Muscle of arm (tissue), 1 donor: ENCODE measurements at regions not wholly inside any gene's neighbourhood (a gene's known extent, or its start where the extent isn't known, plus 50 kb on each side); places are given as distances from the start of the nearest gene placed in this dataset.
A peak's percentile ranks its signal among the peaks of the same experiment; 100 is the strongest.

Source experiments
- DNase-seq: peaks from one replicate; pipeline ENCODE4 v3.0.0-alpha.2; 2013

DNA sequence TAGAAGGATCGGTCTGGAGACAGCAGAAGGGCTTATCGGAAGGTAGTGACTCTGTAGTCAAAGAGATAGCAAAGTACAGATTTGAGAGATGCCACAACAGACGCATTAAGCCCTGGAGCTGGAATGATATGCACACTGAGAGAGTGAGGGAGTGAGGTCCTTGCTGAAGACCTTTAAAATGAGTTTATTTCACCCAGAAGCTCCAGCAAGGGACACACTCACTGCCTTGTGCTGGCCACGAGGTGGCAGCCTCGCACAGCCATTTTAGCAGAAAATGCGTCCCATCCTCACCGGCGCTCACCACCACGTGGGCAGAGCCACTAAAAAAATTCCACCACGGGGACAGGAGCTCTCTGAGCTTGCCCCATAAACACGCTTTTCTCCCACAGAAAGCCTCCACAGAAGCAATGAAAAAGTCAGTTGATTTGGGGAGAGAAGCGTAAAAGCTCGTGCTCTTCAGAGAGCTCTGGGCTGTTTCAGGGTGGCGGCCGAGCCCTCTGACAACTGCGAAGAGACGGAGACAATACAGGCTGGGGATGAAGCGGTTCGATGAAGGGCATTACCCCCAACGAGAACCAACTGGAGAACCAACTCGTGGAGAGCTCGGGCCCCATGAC lies 163.0 kb upstream of the KLF14 start:
- peak; percentile 76 for DNase-seq

DNA sequence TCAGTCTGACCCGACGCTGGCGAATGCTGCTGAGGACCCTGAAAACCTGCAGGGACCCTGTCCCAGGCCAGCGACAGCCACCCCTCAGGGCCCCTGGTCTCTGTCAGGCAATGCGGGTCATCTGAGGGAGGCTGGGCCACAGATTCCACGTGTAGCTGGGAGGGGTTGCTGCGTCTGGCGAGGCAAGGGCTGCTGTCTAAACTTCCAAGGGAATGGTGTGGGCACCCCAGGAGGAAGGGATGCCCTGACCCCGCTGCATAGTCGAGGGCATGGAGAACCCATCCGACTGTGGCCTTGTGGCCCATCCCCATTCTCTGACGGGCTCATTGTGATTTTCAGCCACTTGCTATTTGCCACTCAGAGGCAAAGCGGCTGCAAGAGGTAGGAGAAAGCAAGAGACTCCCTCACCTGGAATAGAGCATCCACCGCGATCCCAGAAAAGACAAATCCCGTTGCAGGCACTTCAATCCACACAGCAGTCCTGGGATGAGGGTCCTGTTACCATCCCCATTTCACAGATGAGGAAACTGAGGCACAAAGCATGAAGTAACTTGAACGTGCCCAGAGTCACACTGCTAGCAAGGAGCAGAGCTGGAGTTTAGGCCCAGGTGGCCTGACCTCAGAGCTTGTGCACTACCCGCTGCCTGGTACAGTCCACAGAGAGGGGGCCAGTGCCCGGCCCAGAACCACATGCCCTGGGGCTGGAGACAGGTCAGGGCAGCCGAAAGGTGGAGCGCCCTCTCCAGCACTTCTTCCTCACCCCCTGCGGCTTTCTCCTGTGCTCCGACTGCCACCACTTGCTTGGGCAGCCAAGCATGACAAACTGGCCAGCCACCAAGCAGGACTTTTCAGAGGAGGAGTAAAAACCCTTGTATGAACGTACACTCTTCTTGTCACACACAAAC lies 163.8 kb upstream of the KLF14 start:
- DNase-seq: no peak

DNA sequence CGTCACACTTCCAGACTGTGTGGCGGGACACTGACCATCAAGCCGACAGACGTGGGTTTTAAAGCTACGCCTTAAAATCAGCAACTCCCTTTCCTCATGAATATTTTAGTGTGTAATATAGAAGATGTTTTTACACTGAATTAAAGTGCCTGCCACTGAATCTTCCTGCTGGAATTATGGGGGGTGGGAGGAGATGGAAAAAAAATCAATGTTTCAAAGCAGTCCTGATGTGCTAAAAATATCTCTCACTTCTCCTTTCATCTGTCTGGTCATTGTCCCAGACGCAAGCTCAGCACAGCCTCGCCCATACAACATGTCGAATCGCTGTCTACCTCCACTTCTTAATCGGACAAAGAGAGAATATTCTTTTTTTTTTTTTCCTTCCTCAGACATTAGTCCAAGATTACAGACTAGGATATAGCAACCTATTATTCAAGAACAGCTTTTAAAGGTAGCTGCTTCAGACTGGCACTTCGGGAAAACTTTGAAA lies 165.1 kb upstream of the KLF14 start:
- DNase-seq: no peak

DNA sequence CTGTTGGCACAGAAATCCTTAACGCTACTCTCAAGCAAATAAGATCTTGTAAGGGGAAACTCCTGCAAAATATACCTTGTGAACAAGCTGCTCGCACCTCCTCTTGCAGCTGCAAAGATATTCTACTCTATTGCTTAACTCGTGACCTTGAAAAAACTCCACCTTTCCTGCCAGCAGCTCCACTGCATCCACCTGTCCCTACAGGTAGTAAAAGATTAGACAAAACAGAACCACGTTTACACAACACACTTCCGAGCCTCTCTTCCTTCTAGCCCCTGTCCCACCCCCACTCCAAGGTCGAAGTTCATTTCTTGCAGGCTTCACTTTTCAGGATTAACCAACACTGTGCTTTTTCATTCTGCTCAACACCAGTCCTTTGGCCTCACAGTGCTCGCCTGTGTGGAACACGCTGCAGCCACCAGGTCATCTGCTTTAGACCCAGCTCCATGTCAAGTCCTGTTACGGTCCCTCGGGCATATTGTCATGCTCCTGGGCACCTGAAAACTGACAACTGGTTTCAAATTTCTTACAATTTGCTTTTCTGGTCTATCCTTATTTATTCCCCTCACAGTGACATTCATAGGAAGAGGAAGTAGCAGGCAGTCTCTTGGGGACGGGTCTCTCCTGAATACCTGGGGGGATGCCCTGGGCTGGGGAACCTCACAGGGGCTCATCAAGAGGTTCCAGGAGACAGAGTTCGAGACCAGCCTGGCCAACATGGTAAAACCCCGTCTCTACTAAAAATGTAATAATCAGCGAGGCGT lies 165.8 kb upstream of the KLF14 start:
- no peak for DNase-seq

DNA sequence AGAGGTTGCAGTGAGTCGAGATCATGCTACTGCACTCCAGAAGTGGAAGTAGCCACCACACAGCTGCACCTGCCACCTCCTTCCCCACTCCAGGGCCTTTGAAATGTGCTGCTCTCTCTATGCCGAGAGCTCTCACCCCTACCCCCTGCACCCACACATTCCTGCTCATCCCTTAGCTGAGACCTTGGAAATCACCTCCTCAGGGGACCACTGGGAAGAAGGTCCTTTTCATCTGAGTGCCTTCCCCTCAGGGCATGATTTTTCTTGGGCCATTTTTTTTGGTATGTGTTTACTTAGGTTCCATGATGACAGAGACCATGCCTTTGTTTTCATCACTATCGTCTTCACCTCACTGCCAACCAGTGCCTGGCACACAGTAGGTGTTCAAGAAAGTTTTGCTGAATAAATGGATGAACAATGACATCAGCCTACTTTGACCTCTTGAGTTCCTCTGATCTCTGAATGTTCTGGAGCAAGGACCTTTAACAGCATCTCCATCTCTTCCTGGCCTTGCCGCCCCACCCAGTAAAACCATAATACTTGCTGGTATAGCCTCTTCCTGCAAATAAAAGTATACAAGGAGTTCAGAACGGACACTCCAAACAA lies 166.6 kb upstream of the KLF14 start:
- DNase-seq: no peak

DNA sequence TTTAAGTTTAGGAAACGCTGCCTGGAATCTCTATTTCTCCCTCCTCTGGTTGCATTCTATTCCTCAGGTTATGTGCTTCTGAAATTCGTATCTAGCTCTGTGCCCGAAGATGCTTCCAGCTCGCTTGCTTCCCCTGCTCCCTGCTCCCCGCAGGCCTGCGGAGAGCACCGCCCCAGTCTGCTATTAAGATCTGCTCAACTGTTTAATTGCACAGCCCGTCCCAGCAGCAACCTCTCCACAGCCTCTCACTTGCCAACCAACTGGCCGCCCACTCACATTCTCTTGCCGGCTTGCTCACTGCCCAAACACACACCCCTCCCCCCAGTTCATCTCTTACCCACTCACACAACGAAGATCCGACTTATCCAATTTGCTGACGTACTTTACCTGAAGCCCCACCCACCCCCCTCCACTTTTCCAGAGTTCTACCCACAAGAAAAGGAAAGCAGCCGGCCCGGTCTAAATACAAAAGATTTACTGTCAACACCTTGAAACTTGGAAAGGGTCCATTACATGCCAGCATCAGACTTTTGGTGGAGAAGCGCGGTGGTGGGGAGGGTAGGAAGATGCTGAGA lies 167.3 kb upstream of the KLF14 start:
- DNase-seq: peak; percentile 35

DNA sequence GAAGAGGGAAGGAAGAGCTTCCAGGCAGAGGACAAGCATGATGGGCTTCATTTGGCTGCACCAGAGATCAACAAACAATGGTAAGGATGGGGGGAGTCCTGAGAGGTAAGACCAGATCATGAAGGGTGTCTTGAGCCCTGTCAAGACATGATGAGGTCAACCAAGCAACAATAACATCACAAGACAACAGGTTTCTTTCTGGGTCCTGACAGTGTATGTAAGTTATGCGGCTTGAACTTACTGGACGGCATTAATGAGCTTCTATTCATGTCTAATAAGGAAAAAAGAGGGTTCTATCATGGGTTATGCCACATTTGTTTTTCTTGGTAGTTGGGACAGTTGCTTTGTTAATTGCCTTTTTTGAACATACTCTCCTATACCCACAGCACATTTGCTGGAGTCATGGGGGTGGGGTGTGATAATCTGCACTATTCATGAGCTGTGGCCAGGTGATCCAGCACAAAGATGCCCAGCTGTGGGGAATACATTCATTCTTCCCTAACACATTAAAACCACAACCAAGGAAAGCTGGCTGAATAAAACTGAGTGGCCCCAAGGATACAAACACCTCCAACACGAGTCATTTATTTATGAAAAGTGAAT lies 168.8 kb upstream of the KLF14 start:
- DNase-seq: no peak

DNA sequence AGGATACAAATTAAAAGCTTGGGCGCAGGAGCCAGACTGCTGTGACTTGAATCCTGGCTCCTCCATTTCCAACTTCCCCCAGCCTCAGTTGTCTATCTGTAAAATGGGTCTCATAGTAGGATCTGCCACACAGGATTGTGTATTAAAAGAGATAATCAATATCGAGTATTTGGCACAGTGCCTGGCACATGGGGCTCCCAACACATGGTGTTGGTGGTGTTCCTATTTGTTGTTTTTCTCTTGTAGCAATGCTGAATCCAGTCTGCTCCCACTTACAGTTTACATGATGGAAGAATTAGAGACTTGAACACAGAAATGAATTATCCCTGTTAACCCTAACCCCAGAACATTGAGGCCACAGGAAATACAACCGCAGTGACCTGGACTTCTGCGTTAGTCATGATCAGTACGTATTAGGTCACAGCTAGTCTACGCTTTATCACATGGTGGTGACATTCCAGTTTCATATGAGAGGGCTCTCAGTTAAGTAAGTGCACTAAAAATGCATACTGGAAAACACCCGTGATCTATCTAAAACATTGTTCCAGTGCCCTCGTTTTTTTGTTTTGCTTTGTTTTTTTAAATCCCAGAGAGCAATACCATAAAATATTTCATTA lies 169.5 kb upstream of the KLF14 start:
- no peak for DNase-seq

DNA sequence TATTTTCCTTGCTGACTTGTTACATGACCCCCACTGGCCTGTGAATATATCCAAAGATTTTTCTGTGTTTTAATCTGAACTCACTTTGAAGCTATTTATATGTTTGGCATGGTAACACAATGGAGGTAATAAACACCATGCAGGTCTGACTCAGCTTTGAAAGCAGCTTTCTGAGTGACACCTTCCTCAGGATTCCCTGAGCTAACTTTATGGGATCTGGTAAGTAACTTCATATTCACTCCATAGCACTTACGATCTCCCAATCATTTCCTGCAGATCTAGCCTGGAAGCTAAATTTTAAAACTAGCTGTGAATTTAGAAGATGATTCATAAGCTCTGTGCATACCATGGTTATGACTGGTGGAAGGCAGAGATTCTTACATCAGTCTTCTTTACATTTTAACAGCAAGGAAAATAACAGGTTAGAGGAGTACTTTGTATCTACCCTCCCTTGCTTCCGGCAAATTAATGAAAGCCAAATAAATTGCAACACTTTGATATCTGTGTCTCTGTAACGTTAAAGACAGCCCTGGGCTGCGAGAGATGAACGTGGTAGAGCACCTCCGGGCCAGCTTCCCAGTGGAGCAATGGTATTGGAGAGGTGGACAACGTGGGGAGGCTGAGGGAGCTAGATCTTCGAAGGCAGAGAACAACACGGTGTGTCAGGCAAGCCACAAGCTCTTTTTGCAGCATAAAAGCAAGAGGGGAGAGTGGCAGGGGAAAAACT lies 170.2 kb upstream of the KLF14 start:
- no peak for DNase-seq

DNA sequence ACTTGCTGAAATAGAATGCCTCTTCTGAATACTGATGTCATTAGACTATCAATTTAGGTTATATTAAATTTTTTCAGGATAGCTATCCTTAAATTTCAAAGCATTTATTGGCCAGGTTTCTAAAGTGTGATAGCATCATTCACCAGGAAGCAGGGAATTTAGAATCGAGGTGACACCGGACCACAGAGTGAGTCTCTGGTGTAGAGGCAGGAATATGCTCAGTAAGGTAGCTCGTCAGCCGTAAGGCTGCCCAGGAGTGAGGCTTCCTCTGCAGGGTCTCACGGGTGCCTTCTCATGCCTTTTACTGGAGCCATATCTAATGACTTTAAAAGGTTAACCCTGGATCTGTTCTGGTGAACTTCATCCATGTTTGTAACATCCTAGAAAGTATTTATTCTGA lies 170.8 kb upstream of the KLF14 start:
- DNase-seq: no peak

DNA sequence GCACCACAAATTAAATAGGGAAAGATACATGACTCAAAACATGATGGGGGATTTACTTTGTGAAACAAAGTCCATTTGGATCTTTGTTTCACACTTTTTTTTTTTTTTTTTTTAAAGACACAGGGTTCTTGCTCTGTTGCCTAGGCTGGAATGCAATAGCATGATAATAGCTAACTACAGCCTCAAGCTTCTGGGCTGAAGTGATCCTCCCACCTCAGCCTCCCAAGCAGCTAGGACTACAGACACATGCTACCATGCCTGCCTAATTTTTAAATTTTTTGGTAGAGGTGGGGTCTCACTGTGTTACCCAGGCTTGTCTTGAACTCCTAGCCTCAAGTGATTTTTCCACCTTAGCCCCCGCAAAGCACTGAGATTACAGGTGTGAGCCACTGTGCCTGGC lies 172.6 kb upstream of the KLF14 start:
- DNase-seq: no peak

DNA sequence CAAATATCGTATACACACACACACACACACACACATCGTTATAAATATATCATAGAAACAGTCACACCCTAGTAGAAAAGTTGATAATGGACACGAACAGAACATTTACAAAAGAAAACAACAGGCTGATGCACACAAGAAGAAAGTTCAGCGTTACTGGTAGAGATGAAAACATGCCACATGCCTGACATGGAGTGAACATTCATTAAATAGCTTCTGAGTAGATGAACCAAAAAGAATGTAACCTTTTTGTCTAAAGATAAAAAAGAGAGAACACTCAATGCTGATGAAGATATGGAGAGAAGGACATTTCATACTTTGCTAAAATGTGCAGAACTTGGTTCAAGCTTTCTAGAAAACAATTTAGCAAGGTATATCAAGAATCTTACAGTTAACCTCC lies 173.4 kb upstream of the KLF14 start:
- DNase-seq: no peak

DNA sequence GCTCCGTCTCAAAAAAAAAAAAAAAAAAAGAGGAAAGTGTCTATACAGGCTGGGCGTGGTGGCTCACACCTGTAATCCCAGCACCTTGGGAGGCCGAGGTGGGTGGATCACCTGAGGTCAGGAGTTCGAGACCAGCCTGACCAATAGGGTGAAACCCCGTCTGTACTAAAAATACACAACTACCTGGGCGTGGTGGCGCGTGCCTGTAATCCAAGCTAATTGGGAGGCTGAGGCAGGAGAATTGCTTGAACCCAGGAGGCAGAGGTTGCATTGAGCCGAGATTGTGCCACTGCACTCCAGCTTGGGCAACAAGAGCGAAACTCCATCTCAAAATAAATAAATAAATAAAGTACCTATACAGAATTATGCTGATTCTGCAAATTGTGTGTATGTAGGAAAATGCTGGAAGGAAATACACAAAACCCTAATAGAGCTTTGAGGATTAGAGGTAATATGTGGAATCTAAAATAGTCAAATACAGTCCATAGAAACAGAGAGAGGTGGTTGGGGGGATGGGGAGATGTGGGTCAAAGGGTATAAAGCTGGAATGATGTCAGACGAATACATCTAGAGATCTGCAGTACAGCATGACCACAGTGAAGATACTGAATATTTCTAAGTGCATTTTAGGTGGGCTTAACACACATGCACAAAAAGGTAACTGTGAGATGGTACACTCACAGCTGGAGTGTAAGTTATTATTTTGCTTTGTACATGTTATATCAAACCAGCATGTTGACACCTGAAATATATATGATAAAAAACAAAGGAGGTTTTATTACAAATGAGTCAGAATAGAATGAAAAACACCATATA lies 174.5 kb upstream of the KLF14 start:
- no peak for DNase-seq

DNA sequence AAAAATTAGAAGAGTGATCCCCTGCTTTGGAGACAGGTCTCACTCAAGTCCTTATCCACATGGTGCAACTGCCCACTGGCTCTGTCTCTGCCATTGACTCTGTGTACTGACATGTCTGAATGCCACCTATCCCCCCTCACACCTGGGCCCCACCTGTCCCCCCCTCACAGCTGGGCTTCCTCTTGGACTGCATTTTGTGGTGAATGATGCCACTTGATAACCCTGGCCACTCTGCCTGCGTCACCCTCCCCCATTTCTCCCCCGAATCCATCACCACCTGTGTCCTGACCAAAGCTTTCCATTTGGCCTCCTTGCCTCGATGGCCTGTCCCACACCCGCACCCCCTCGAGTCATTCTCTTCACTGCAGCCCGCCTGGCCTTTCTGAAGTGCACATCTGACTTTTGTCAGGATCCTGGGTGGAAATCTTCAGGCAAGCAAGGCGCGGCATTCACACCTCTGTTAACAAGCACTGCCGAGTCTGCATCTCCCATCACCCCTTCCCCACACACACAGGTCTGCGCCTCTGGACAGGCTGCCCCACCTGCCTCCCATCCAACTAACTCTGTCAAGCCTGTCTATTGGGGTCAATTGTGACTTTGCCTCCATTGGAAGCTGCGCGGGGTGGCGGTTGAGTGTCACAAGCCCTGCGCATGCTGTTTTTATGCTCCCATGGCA lies 175.3 kb upstream of the KLF14 start:
- no peak for DNase-seq

DNA sequence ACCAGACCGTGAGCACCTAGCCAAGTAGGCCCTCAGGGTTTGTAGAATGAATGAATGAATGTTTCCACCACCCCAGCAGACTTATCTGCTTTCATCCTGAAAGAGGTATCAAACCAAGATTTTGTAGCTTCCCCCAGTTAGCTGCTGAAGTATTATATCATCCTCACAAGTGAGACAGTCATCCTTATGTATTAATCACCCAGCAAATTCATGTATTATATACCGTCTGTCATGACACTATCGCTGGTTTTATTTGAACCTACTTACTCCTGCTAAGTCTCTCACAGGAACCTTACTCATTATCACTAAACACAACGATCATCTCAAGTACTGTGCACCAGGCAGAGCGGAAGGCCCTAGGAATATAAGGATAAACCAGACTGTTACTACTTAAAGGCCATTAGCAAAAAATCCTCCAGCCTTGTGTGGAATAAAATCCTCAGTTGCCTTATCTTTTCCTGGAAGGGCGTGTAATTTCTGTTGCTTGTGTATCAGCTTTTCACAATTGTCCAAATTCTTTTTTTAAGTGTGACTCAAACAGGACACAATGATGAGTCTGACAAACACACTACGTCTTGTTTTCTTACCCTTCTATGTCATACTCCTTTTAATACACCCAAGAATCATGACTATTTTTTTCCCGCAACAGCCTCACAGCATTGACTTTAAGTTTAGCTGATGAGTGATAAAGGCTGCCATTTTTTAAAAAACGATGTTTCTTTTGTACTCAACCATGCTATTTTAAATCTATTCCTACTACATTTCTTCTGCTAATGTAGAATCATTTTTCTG lies 176.1 kb upstream of the KLF14 start:
- DNase-seq: no peak

DNA sequence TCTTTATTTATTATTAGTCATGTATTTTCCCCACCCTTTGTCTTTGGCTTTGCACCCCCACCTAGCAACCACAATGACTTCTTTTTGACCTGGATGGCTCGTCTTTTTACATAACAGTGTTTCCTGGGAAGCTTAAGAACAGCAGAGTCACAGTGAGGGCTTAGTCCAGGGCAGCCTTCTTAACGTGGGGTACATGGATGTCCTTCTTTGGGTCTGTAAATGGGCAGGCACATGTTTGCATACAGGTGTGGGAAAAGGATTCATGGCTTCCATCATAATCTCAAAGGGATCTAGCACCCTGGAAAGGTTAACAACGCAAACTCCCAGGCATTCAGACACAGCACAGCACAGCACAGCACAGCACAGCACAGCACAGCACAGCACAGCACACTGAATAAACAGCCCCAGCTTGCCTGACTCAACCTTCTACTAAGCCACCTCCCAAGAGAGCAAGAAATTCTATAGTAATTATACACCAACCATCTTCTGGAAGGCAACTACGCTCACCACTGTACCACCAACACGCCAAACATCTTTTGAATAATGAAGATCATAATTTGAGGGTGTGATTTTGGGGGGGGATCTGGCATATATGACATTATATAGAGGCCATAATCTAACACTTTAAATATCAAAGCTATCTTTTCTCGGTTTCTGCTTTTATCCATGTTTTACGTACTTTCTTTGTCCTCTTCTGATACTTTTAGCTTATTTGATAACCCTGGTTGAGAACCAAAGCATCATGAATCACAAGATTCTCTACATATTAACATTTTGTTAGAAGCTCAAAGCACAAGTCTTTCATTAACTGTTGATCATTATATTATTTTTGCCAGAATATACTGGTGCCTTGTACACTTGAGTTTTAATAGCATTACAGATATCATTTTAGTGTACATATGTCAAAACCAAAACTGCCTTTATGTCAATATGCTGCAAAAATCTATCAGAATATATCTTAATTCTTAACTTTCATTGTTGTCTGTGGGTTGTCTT lies 177.2 kb upstream of the KLF14 start:
- DNase-seq: no peak
